ENCODE measurements at regions not wholly inside any gene's neighbourhood (a gene's known extent, or its start where the extent isn't known, plus 50 kb on each side); places are given as distances from the start of the nearest gene placed in this dataset.

- TF ChIP-seq CTCF (IDR thresholded peaks at IDR 0.05): no peak
- TF ChIP-seq PHF8 (IDR thresholded peaks at IDR 0.05; ENCODE audit: borderline replicate concordance, low read depth): no peak
- TF ChIP-seq POLR2A (IDR thresholded peaks at IDR 0.05; ENCODE audit: low read length): no peak
- no peak for TF ChIP-seq CHD4 (IDR thresholded peaks at IDR 0.05; ENCODE audit: borderline replicate concordance)
- TF ChIP-seq ELK1 (IDR thresholded peaks at IDR 0.05; ENCODE audit: low read depth, low read length): no peak
- no peak for TF ChIP-seq REST (IDR thresholded peaks at IDR 0.05)
- TF ChIP-seq POLR2AphosphoS2 (conservative IDR thresholded peaks at IDR 0.05; ENCODE audit: low read length): no peak
- no peak for TF ChIP-seq EP300 (IDR thresholded peaks at IDR 0.05)
These were observed 66.2 kb downstream of the DRD1 start for GRCh38 chr5:175377816-175378215.

Measured in A549 (cell line).